ENCODE measurements at regions not wholly inside any gene's neighbourhood (a gene's known extent, or its start where the extent isn't known, plus 50 kb on each side); places are given as distances from the start of the nearest gene placed in this dataset.
"Not testable (repeated sequence)": the region's sequence is repeated elsewhere in the genome, so short reads cannot be mapped to it uniquely, and the experiment has no call there.

DNA sequence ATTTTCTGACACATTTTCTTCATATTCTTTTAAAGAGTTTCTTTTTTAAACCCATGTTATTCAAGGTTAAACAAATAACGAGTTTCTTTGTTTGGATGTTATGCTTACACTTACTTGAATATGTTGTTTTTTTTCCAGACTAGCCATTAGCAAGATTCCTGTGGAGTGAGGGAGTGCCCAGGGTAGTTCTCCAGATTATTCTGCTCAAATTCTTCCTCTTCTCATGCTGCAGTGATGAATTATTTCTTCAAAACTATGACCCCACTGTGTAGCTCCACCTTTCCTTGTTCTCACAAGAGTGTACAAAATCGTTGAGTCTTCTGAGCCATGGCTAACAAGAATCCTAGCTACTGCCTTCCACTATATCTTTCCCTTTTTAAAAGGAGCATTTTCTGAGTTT lies 134.1 kb upstream of the ELOVL6 start:
- H3K4me3 ChIP-seq (replicated peaks in 1 of 4; ENCODE audit: control extremely low read depth in 1 of 4, insufficient read depth in 1 of 4, low read depth in 3 of 4, low read length in 4 of 4): no peak overlapping the region
- no peak for TF ChIP-seq EZH2 (IDR thresholded peaks at IDR 0.05; ENCODE audit: low read length, missing control alignments)
- TF ChIP-seq, protein P1, sequence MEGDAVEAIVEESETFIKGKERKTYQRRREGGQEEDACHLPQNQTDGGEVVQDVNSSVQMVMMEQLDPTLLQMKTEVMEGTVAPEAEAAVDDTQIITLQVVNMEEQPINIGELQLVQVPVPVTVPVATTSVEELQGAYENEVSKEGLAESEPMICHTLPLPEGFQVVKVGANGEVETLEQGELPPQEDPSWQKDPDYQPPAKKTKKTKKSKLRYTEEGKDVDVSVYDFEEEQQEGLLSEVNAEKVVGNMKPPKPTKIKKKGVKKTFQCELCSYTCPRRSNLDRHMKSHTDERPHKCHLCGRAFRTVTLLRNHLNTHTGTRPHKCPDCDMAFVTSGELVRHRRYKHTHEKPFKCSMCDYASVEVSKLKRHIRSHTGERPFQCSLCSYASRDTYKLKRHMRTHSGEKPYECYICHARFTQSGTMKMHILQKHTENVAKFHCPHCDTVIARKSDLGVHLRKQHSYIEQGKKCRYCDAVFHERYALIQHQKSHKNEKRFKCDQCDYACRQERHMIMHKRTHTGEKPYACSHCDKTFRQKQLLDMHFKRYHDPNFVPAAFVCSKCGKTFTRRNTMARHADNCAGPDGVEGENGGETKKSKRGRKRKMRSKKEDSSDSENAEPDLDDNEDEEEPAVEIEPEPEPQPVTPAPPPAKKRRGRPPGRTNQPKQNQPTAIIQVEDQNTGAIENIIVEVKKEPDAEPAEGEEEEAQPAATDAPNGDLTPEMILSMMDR (conservative IDR thresholded peaks at IDR 0.05 in 1 of 2, IDR thresholded peaks at IDR 0.05 in 1 of 2; ENCODE audit: low read depth in 1 of 2, low read length in 2 of 2): no peak
- no peaks in the 10 kb centered on the region for H4K20me1 ChIP-seq (ENCODE audit: control insufficient read depth, extremely low read depth, insufficient read depth, low read length)
- no peak overlapping the region for H2AFZ ChIP-seq (ENCODE audit: low read length)
- H3K9ac ChIP-seq (ENCODE audit: insufficient read depth, low read length): no peak overlapping the region
- H3K4me1 ChIP-seq (ENCODE audit: control insufficient read depth, extremely low read depth, insufficient read depth, low read length): no peaks in the 10 kb centered on the region
- no peak overlapping the region for H3K4me2 ChIP-seq (ENCODE audit: extremely low read depth, insufficient read depth, low read length)
- H3K36me3 ChIP-seq (ENCODE audit: control insufficient read depth, insufficient read depth, low read length): no peaks in the 10 kb centered on the region
- DNase-seq (ENCODE audit: low read depth in 2 of 2): peak in 1 of 2 donors; percentile 41
- H3K27me3 ChIP-seq (ENCODE audit: control insufficient read depth, insufficient read depth, low read length): no peaks in the 10 kb centered on the region
- H3K9me3 ChIP-seq (ENCODE audit: control insufficient read depth, insufficient read depth, low read depth, low read length): no peaks in the 10 kb centered on the region
- no peaks in the 10 kb centered on the region for H3K79me2 ChIP-seq (ENCODE audit: control insufficient read depth, insufficient read depth, low read length)
- H3K27ac ChIP-seq (ENCODE audit: insufficient read depth, low read length): no peak overlapping the region

DNA sequence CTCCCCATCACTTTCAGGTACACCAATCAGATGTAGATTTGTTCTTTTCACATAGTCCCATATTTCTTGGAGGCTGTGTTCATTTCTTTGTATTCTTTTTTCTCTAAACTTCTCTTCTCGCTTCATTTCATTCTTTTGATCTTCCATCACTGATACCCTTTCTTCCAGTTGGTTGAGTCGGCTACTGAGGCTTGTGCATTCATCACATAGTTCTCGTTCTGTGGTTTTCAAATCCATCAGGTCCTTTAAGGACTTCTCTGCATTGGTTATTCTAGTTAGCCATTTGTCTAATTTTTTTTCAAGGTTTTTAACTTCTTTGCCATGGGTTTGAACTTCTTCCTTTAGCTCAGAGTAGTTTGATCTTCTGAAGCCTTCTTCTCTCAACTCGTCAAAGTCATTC lies 128.0 kb upstream of the ELOVL6 start:
- H3K79me2 ChIP-seq (ENCODE audit: control insufficient read depth, insufficient read depth, low read length); H3K4me3 ChIP-seq (replicated peaks in 1 of 4; ENCODE audit: control extremely low read depth in 1 of 4, insufficient read depth in 1 of 4, low read depth in 3 of 4, low read length in 4 of 4); H3K27me3 ChIP-seq (ENCODE audit: control insufficient read depth, insufficient read depth, low read length); H3K9ac ChIP-seq (ENCODE audit: insufficient read depth, low read length); H3K4me2 ChIP-seq (ENCODE audit: extremely low read depth, insufficient read depth, low read length); H3K9me3 ChIP-seq (ENCODE audit: control insufficient read depth, insufficient read depth, low read depth, low read length); H3K36me3 ChIP-seq (ENCODE audit: control insufficient read depth, insufficient read depth, low read length); H4K20me1 ChIP-seq (ENCODE audit: control insufficient read depth, extremely low read depth, insufficient read depth, low read length); H3K27ac ChIP-seq (ENCODE audit: insufficient read depth, low read length); H2AFZ ChIP-seq (ENCODE audit: low read length); H3K4me1 ChIP-seq (ENCODE audit: control insufficient read depth, extremely low read depth, insufficient read depth, low read length): not testable (repeated sequence)
- DNase-seq (ENCODE audit: low read depth in 2 of 2): peak in 1 of 2 donors; percentile 42

DNA sequence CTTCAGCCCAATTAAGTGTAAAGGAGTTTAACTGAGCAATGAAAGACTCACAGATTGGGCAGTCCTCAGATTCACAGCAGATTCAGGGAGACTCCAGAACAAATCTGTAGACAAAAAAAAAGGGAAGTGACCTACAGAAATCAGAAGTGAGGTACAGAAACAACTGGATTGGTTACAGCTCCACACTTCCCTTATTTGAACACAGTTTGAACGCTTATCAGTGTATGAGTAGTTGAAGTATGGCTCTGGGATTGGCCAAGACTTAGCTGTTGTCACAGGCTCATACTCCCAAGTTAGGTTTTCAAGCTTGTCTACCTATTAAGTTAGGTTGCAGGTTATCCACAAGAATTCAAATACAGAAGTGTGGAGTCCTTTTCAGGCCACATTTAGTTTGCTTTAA lies 112.4 kb upstream of the ELOVL6 start:
- H3K9me3 ChIP-seq (ENCODE audit: control insufficient read depth, insufficient read depth, low read depth, low read length): no peaks in the 10 kb centered on the region
- DNase-seq (ENCODE audit: low read depth in 2 of 2): no peak
- no peaks in the 10 kb centered on the region for H3K79me2 ChIP-seq (ENCODE audit: control insufficient read depth, insufficient read depth, low read length)
- no peak overlapping the region for H3K4me3 ChIP-seq (replicated peaks in 1 of 4; ENCODE audit: control extremely low read depth in 1 of 4, insufficient read depth in 1 of 4, low read depth in 3 of 4, low read length in 4 of 4)
- no peak overlapping the region for H2AFZ ChIP-seq (ENCODE audit: low read length)
- TF ChIP-seq, protein P1 (conservative IDR thresholded peaks at IDR 0.05 in 1 of 2, IDR thresholded peaks at IDR 0.05 in 1 of 2; ENCODE audit: low read depth in 1 of 2, low read length in 2 of 2): no peak
- no peak for TF ChIP-seq EZH2 (IDR thresholded peaks at IDR 0.05; ENCODE audit: low read length, missing control alignments)
- H3K4me2 ChIP-seq (ENCODE audit: extremely low read depth, insufficient read depth, low read length): no peak overlapping the region
- H3K27ac ChIP-seq (ENCODE audit: insufficient read depth, low read length): no peak overlapping the region
- H3K4me1 ChIP-seq (ENCODE audit: control insufficient read depth, extremely low read depth, insufficient read depth, low read length): no peaks in the 10 kb centered on the region
- H3K27me3 ChIP-seq (ENCODE audit: control insufficient read depth, insufficient read depth, low read length): no peaks in the 10 kb centered on the region
- H3K36me3 ChIP-seq (ENCODE audit: control insufficient read depth, insufficient read depth, low read length): no peaks in the 10 kb centered on the region
- H4K20me1 ChIP-seq (ENCODE audit: control insufficient read depth, extremely low read depth, insufficient read depth, low read length): no peaks in the 10 kb centered on the region
- H3K9ac ChIP-seq (ENCODE audit: insufficient read depth, low read length): no peak overlapping the region

Measured in fibroblast of lung (primary cell).